B cell (primary cell): ENCODE measurements at regions not wholly inside any gene's neighbourhood (a gene's known extent, or its start where the extent isn't known, plus 50 kb on each side); places are given as distances from the start of the nearest gene placed in this dataset.

Experiments
- ATAC-seq: fragments of 200-7000 bp; cut with Tn5 transposase; one replicate; pipeline ENCODE4 v1.10.0; 2021; ENCODE audit warnings: low read depth, mild to moderate bottlenecking, moderate number of reproducible peaks, moderate library complexity
- CTCF ChIA-PET: fragments of 350-600 bp; sonication (Branson Sonifier 250); formaldehyde crosslinking; loops from one replicate; lab custom pipeline; 2021; ENCODE audit warnings: antibody characterized with exemption, inconsistent platforms; lab: Charles Lee
- POLR2A ChIA-PET: fragments of 350-600 bp; sonication (Branson Sonifier 250); formaldehyde crosslinking; loops from one replicate; lab custom pipeline; 2021; ENCODE audit warnings: antibody characterized with exemption; lab: Charles Lee
- DNase-seq: peaks from one replicate; pipeline ENCODE4 v3.0.0; 2013
- H2AFZ ChIP-seq: 2 replicates; pipeline ENCODE4 v1.6.1; 2012; ENCODE audit warnings: mild to moderate bottlenecking, low read depth, low read length; ENCODE audit not compliant: insufficient read depth, poor library complexity, severe bottlenecking
- H3K27ac ChIP-seq, 2 donors: 1 replicate in 1 of 2; 2 replicates in 1 of 2; pipeline ENCODE4 v1.5.1; 2012 to 2013; ENCODE audit warnings: low read length in 2 of 2, mild to moderate bottlenecking in 2 of 2, moderate library complexity in 1 of 2
- H3K27me3 ChIP-seq, 4 experiments: fragments of 200-600 bp in 1 of 4; sonication (generic) in 1 of 4; replicated peaks in 1 of 4; 1 replicate in 2 of 4; 2 replicates in 2 of 4; pipeline versions ENCODE4 v1.6.1 to v1.7.0; 2013 to 2016; ENCODE audit warnings: low read length in 3 of 4, mild to moderate bottlenecking in 2 of 4, mixed read lengths in 1 of 4, moderate library complexity in 1 of 4; ENCODE audit not compliant: insufficient read depth in 4 of 4, control insufficient read depth in 3 of 4; ENCODE audit errors: control extremely low read depth in 1 of 4
- H3K36me3 ChIP-seq, 2 experiments: replicated peaks in 1 of 2; 1 replicate in 1 of 2; 2 replicates in 1 of 2; pipeline versions ENCODE4 v1.6.1 to v1.7.1; 2013; ENCODE audit warnings: low read length in 1 of 2; ENCODE audit not compliant: insufficient read depth in 2 of 2, control insufficient read depth in 1 of 2; ENCODE audit errors: control extremely low read depth in 1 of 2, extremely low read depth in 1 of 2
- H3K4me1 ChIP-seq, 2 donors: fragments of 200-600 bp in 1 of 2; sonication (generic) in 1 of 2; 1 replicate in 1 of 2; 2 replicates in 1 of 2; pipeline versions ENCODE4 v1.5.1 to v1.6.1; 2013 to 2017; ENCODE audit warnings: low read length in 2 of 2; ENCODE audit not compliant: control insufficient read depth in 2 of 2, insufficient read depth in 2 of 2
- H3K4me2 ChIP-seq: replicated peaks from 2 replicates; pipeline ENCODE3; 2012; ENCODE audit warnings: mild to moderate bottlenecking, low read depth, low read length; ENCODE audit not compliant: poor library complexity, severe bottlenecking
- H3K4me3 ChIP-seq, 5 experiments: fragments of 200-600 bp in 1 of 5; sonication (generic) in 1 of 5; 1 replicate in 3 of 5; 2 replicates in 2 of 5; pipeline versions ENCODE4 v1.5.1 to v1.7.0; 2011 to 2016; ENCODE audit warnings: low read length in 4 of 5, mild to moderate bottlenecking in 4 of 5, low read depth in 2 of 5, control low read depth in 1 of 5, moderate library complexity in 1 of 5; ENCODE audit not compliant: insufficient read depth in 1 of 5; ENCODE audit errors: control extremely low read depth in 1 of 5, extremely low read depth in 1 of 5
- H3K79me2 ChIP-seq: fragments of 200-600 bp; sonication (generic); one replicate; pipeline ENCODE4 v1.6.0; 2016; ENCODE audit warnings: low read length; ENCODE audit not compliant: control insufficient read depth, insufficient read depth
- H3K9ac ChIP-seq: fragments of 200-600 bp; sonication (generic); 2 replicates; pipeline ENCODE4 v1.6.1; 2017; ENCODE audit warnings: mild to moderate bottlenecking, low read length, moderate library complexity
- H3K9me3 ChIP-seq, 3 donors: one replicate each; pipeline versions ENCODE4 v1.6.1 to v1.7.1; 2013; ENCODE audit warnings: low read length in 2 of 3; ENCODE audit not compliant: control insufficient read depth in 2 of 3, insufficient read depth in 1 of 3; ENCODE audit errors: control extremely low read depth in 1 of 3
- H4K20me1 ChIP-seq: 2 replicates; pipeline ENCODE4 v1.6.0; 2012; ENCODE audit warnings: mild to moderate bottlenecking, low read length; ENCODE audit not compliant: insufficient read depth, control insufficient read depth, poor library complexity, severe bottlenecking
- H3K27ac Mint-ChIP-seq: one replicate; pipeline ENCODE4 v1.8.0; 2021; ENCODE audit warnings: mixed read lengths
- H3K27me3 Mint-ChIP-seq: one replicate; pipeline ENCODE4 v1.8.0; 2021; ENCODE audit warnings: mixed read lengths
- H3K4me1 Mint-ChIP-seq: one replicate; pipeline ENCODE4 v1.8.0; 2021; ENCODE audit warnings: mixed read lengths
- H3K4me3 Mint-ChIP-seq: one replicate; pipeline ENCODE4 v1.8.0; 2021; ENCODE audit warnings: mixed read lengths
- H3K9me3 Mint-ChIP-seq: one replicate; pipeline ENCODE4 v1.8.0; 2022; ENCODE audit warnings: mixed read lengths; ENCODE audit not compliant: insufficient read depth
- EZH2 ChIP-seq: IDR thresholded peaks from 2 replicates; pipeline ENCODE4 v1.6.1; 2012; ENCODE audit warnings: borderline replicate concordance, low read depth, mild to moderate bottlenecking, moderate library complexity, low read length; ENCODE audit not compliant: insufficient read depth, poor library complexity, severe bottlenecking
- WGBS: methylation state at CpG from one replicate; pipeline ENCODE4 v1.1.5; 2013; ENCODE audit warnings: missing lambda C conversion rate; ENCODE audit not compliant: insufficient coverage; 5-methylcytosine and 5-hydroxymethylcytosine counted together
- intact Hi-C: fragments of 100-400 bp; cut with micrococcal nuclease; formaldehyde crosslinking; loops from one replicate; pipeline ENCODE4 v1.10.0; 2022
- TF ChIP-seq, protein P1 (sequence below): fragments of 200-600 bp; IDR thresholded peaks from one replicate; pipeline ENCODE4 v1.8.0; 2022; ENCODE audit warnings: antibody characterized with exemption, mild to moderate bottlenecking

DNA sequence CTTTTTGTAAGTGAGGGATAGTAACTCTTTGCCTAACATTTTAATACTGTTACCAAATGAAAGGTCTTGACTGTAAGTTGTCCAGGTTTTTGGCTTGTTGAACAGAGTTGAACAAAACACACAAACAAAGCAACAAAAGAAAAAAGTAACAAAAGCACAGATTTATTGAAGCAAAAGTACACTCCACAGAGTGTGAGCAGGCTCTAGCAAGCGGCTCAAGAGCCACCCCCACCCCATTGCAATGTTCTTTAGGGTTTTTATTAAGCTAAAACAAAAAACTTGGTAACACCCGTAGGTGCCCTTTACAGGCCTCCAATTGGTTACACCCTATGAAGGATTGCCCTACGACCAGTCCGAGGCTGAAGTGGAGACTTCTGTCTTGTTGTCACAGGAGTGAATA, 197.4 kb upstream of the MAP3K1 start:
- ATAC-seq, result no peak
- WGBS, result 100% methylated on average over 3 of the region's 4 CpGs
- Histone ChIP-seq H3K4me1 (peaks cover 20 to 31% of the 10 kb centered on the region in 2 donors), H3K9ac (no peak overlapping the region), H3K79me2 (no peaks in the 10 kb centered on the region), H2AFZ (no peak overlapping the region), H3K4me3 (no peak overlapping the region), H3K27me3 (no peaks in the 10 kb centered on the region), H3K4me2 (no peak overlapping the region), H3K27ac (no peak overlapping the region), H3K9me3 (peaks cover 0 to 20% (median 16%) of the 10 kb centered on the region in 3 donors), H3K36me3 (no peaks in the 10 kb centered on the region), H4K20me1 (no peaks in the 10 kb centered on the region)
- CTCF ChIA-PET, result interaction anchor here (1.1 kb wide), 1 partner anchor 40 kb away, joined by 3 read pairs; no protein-coding TSS in a partner anchor
- H3K27me3 Mint-ChIP-seq, result no peaks in the 10 kb centered on the region
- no peak overlapping the region for H3K4me3 Mint-ChIP-seq
- intact Hi-C loops, result no loop called here
- POLR2A ChIA-PET, result no interaction called here
- DNase-seq, result no peak
- TF ChIP-seq EZH2, result no peak
- TF ChIP-seq, protein P1, sequence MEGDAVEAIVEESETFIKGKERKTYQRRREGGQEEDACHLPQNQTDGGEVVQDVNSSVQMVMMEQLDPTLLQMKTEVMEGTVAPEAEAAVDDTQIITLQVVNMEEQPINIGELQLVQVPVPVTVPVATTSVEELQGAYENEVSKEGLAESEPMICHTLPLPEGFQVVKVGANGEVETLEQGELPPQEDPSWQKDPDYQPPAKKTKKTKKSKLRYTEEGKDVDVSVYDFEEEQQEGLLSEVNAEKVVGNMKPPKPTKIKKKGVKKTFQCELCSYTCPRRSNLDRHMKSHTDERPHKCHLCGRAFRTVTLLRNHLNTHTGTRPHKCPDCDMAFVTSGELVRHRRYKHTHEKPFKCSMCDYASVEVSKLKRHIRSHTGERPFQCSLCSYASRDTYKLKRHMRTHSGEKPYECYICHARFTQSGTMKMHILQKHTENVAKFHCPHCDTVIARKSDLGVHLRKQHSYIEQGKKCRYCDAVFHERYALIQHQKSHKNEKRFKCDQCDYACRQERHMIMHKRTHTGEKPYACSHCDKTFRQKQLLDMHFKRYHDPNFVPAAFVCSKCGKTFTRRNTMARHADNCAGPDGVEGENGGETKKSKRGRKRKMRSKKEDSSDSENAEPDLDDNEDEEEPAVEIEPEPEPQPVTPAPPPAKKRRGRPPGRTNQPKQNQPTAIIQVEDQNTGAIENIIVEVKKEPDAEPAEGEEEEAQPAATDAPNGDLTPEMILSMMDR, result no peak
- H3K27ac Mint-ChIP-seq, result no peak overlapping the region
- H3K9me3 Mint-ChIP-seq, result peaks cover 10% of the 10 kb centered on the region
- peaks cover 35% of the 10 kb centered on the region for H3K4me1 Mint-ChIP-seq

GRCh38 chr5:56616454-56617160, 198.7 kb upstream of the MAP3K1 start:
- Histone ChIP-seq H2AFZ (no peak overlapping the region), H3K4me3 (no peak overlapping the region), H3K27ac (no peak overlapping the region), H3K27me3 (no peaks in the 10 kb centered on the region), H3K79me2 (no peaks in the 10 kb centered on the region), H3K4me1 (peaks cover 28 to 40% of the 10 kb centered on the region in 2 donors), H3K9ac (no peak overlapping the region), H3K36me3 (no peaks in the 10 kb centered on the region), H3K9me3 (peaks cover 0 to 20% (median 16%) of the 10 kb centered on the region in 3 donors), H3K4me2 (no peak overlapping the region), H4K20me1 (no peaks in the 10 kb centered on the region)
- no peak overlapping the region for H3K4me3 Mint-ChIP-seq
- peaks cover 46% of the 10 kb centered on the region for H3K4me1 Mint-ChIP-seq
- no peak for TF ChIP-seq EZH2
- TF ChIP-seq, protein P1, result no peak
- intact Hi-C loops, result no loop called here
- peaks cover 10% of the 10 kb centered on the region for H3K9me3 Mint-ChIP-seq
- WGBS, result 100% methylated on average over 1 of the region's 6 CpGs
- no peaks in the 10 kb centered on the region for H3K27me3 Mint-ChIP-seq
- CTCF ChIA-PET, result interaction anchor here (0.6 to 1.3 kb wide), 4 partner anchors 39 to 346 kb away, joined by 3 to 5 read pairs (median 3); no protein-coding TSS in a partner anchor
- POLR2A ChIA-PET, result interaction anchor here (0.6 to 0.7 kb wide), 2 partner anchors 11 to 28 kb away, joined by 3 to 4 read pairs; no protein-coding TSS in a partner anchor
- no peak overlapping the region for H3K27ac Mint-ChIP-seq
- DNase-seq (no peak), ATAC-seq (no peak)
